Thyroid gland (tissue), 4 donors: ENCODE measurements at regions not wholly inside any gene's neighbourhood (a gene's known extent, or its start where the extent isn't known, plus 50 kb on each side); places are given as distances from the start of the nearest gene placed in this dataset.
"Not testable (repeated sequence)": the region's sequence is repeated elsewhere in the genome, so short reads cannot be mapped to it uniquely, and the experiment has no call there.

Source experiments
- DNase-seq, 2 donors: peaks; one replicate each; pipeline ENCODE4 v3.0.0-alpha.2; 2019
- H3K27ac ChIP-seq, 3 donors: fragments of 200-600 bp; sonication (generic); 1 replicate in 2 of 3; 2 replicates in 1 of 3; pipeline ENCODE4 v1.5.1; 2016 to 2019; ENCODE audit warnings: mild to moderate bottlenecking in 1 of 3, moderate library complexity in 1 of 3
- H3K27me3 ChIP-seq: fragments of 200-600 bp; sonication (generic); one replicate; pipeline ENCODE4 v1.5.1; 2019
- H3K36me3 ChIP-seq, 2 donors: fragments of 200-600 bp; sonication (generic); one replicate each; pipeline ENCODE4 v1.5.1; 2016 to 2019
- H3K4me1 ChIP-seq, 2 donors: fragments of 200-600 bp; sonication (generic); one replicate each; pipeline ENCODE4 v1.5.1; 2017 to 2019
- H3K4me3 ChIP-seq, 3 donors: fragments of 200-600 bp; sonication (generic); replicated peaks in 1 of 3; 1 replicate in 2 of 3; 2 replicates in 1 of 3; pipeline ENCODE4 v1.5.1; 2016; ENCODE audit warnings: mild to moderate bottlenecking in 1 of 3
- H3K9me3 ChIP-seq: fragments of 200-600 bp; sonication (generic); one replicate; pipeline ENCODE4 v1.5.1; 2017
- POLR2A ChIP-seq, 2 donors: fragments of 450-650 bp; IDR thresholded peaks; one replicate each; pipeline ENCODE4 v1.6.1; 2017; ENCODE audit warnings: antibody characterized with exemption in 2 of 2, mild to moderate bottlenecking in 2 of 2, moderate library complexity in 1 of 2
- WGBS, 2 donors: methylation state at CpG; one replicate each; pipeline ENCODE4 v1.1.5; 2017; 5-methylcytosine and 5-hydroxymethylcytosine counted together
- intact Hi-C: fragments of 100-400 bp; cut with DNase I; formaldehyde crosslinking; loops from one replicate; pipeline ENCODE4 v1.15.1; 2023
- TF ChIP-seq, protein P1 (sequence below), 6 experiments: fragments of 200-600 bp in 3 of 6; fragments of 450-650 bp in 3 of 6; sonication (generic) in 3 of 6; IDR thresholded peaks; one replicate each; pipeline ENCODE4 v1.5.1; 2016 to 2019; ENCODE audit warnings: antibody characterized with exemption in 6 of 6, mild to moderate bottlenecking in 2 of 6, inconsistent platforms in 1 of 6, moderate library complexity in 1 of 6

DNA sequence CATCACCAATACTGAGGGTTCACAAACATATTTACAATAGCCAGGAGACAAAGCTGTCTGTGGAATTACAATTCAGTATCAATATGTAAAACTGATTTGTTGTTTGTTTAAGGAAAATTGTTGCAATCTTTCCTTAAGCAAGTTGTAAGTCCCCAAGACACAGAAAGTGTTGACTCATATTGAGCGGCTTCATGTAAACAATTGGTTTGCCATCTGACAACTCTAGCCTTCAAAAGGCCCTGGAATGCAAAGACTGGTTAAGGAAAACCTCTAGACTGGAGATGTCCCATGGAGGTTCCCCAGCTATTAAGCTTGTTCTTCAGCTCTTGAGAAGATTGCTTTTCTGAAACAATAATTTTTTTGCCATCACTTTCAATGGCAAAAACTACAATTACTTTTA, 283.7 kb upstream of the PROK2 start:
- no peak for TF ChIP-seq POLR2A (IDR thresholded peaks at IDR 0.05)
- TF ChIP-seq, protein P1, sequence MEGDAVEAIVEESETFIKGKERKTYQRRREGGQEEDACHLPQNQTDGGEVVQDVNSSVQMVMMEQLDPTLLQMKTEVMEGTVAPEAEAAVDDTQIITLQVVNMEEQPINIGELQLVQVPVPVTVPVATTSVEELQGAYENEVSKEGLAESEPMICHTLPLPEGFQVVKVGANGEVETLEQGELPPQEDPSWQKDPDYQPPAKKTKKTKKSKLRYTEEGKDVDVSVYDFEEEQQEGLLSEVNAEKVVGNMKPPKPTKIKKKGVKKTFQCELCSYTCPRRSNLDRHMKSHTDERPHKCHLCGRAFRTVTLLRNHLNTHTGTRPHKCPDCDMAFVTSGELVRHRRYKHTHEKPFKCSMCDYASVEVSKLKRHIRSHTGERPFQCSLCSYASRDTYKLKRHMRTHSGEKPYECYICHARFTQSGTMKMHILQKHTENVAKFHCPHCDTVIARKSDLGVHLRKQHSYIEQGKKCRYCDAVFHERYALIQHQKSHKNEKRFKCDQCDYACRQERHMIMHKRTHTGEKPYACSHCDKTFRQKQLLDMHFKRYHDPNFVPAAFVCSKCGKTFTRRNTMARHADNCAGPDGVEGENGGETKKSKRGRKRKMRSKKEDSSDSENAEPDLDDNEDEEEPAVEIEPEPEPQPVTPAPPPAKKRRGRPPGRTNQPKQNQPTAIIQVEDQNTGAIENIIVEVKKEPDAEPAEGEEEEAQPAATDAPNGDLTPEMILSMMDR (IDR thresholded peaks at IDR 0.05), result no peak
- no peak for DNase-seq
- Histone ChIP-seq H3K27ac (no peak overlapping the region), H3K9me3 (no peaks in the 10 kb centered on the region), H3K4me1 (no peaks in the 10 kb centered on the region), H3K4me3 (no peak overlapping the region), H3K36me3 (no peaks in the 10 kb centered on the region), H3K27me3 (no peaks in the 10 kb centered on the region)
- intact Hi-C loops, result no loop called here
- 100% methylated on average over 1 of the region's 1 CpG for WGBS, 2 donors

DNA sequence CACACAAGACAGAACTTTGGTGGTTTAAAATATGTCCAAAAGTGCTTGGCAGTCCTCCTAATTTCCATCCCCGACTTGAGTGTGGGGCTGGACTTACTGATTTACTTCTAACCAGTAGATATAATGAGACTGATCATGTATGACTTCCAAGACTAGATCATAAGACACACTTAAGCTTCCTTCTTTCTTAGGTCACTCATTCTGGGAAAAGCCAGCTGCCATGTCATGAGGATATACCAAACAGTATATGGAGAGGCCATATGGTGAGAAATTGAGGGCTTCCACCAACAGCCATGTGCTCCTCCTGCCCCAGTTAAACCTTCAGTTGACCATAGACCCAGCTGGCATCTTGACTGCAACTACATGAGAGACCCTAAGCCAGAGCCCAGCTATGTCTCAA, 282.8 kb upstream of the PROK2 start:
- TF ChIP-seq, protein P1 (IDR thresholded peaks at IDR 0.05), result no peak
- TF ChIP-seq POLR2A (IDR thresholded peaks at IDR 0.05), result no peak
- H3K4me1 ChIP-seq, result no peaks in the 10 kb centered on the region
- intact Hi-C loops, result no loop called here
- 62 to 77% methylated on average over 1 of the region's 1 CpG for WGBS, 2 donors
- H3K9me3 ChIP-seq, result no peaks in the 10 kb centered on the region
- H3K4me3 ChIP-seq, result no peak overlapping the region
- no peaks in the 10 kb centered on the region for H3K27me3 ChIP-seq
- DNase-seq, result no peak
- no peaks in the 10 kb centered on the region for H3K36me3 ChIP-seq
- H3K27ac ChIP-seq, result no peak overlapping the region

DNA sequence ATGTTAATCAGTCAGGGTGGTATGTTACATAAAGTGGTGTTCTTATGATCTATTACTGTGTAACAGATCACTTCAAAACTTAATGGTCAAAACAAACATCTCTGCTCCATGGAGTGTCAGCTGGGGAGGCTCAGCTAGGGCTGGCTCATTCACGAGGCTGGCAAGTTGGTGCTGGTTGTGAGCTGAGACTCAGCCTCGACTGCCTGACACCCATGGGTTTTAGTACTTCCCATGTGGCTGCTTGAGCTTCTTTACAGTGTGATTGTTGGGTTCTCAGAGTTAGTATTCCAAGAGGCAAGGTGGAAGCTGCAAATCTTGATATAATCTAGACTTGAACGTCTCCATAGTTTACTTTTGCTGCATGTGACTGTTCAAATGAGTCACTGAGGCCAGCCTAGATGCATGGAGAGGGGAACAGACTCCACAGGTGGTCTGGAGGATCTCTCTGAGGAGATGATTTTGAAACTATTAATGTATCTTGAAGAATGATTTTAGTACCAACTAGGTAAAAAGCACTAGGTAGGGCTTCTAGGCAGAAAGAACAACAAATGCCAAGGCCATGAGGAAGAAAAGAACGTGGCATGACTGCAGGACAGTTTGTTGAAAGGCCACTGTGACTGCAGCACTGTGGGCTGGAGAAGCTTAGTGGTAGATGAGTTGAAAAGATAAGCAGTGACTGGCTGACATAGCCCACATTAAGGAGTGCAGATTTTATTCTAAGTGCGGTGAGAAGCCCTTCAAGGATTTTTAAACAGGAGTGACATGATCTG, 281.1 kb upstream of the PROK2 start:
- H3K4me3 ChIP-seq, result no peak overlapping the region
- H3K27me3 ChIP-seq, result no peaks in the 10 kb centered on the region
- H3K4me1 ChIP-seq, result no peaks in the 10 kb centered on the region
- H3K36me3 ChIP-seq, result no peaks in the 10 kb centered on the region
- no peak for DNase-seq
- no peak for TF ChIP-seq POLR2A (IDR thresholded peaks at IDR 0.05)
- TF ChIP-seq, protein P1 (IDR thresholded peaks at IDR 0.05), result no peak
- H3K9me3 ChIP-seq, result no peaks in the 10 kb centered on the region
- H3K27ac ChIP-seq, result no peak overlapping the region
- 48 to 62% methylated on average over 4 to 5 of the region's 5 CpGs for WGBS, 2 donors
- intact Hi-C loops, result no loop called here

DNA sequence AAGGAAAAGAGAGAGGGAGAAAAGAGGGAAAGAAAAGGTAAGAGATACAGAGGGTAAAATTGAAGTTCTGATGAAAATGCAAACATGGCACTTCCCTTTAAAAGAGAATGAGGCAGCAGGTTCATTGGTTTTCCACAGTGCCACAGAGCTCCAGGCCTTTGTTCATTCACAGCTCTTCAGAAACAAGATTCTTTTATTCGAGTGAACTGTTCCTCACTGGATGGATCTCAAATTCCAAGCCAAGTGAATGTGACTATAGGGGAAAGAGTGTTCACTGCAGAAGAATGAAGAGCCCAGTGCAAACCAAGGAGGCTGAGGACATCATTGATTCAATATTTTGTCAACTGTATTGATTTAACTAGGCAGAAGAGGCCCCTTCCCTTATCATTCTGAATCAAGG, 280.3 kb upstream of the PROK2 start:
- no peak for DNase-seq
- H3K4me3 ChIP-seq, result no peak overlapping the region
- H3K9me3 ChIP-seq, result no peaks in the 10 kb centered on the region
- intact Hi-C loops, result no loop called here
- H3K4me1 ChIP-seq, result no peaks in the 10 kb centered on the region
- H3K27me3 ChIP-seq, result no peaks in the 10 kb centered on the region
- H3K36me3 ChIP-seq, result no peaks in the 10 kb centered on the region
- WGBS, 2 donors, result 71 to 74% methylated on average over 1 of the region's 1 CpG
- no peak overlapping the region for H3K27ac ChIP-seq
- no peak for TF ChIP-seq POLR2A (IDR thresholded peaks at IDR 0.05)
- TF ChIP-seq, protein P1 (IDR thresholded peaks at IDR 0.05), result no peak

DNA sequence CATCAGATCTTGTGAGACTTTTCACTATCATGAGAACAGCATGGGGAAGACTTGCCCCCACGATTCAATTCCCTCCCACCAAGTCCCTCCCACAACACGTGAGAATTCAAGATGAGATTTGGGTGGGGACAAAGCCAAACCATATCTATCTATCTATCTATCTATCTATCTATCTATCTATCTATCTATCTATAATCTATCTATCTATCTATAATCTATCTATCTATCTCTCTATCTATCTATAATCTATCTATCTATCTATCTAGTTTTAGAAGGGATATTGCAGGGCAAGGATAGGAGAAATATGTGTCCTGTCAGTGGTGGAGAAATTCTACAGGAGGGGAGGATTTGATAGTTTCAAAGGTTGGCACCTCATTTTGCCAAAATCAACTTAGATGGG, 279.8 kb upstream of the PROK2 start:
- H3K27me3 ChIP-seq, intact Hi-C loops, H3K9me3 ChIP-seq, H3K4me1 ChIP-seq, H3K4me3 ChIP-seq, H3K36me3 ChIP-seq, DNase-seq, H3K27ac ChIP-seq: not testable (repeated sequence)
- 41 to 45% methylated on average over 2 of the region's 2 CpGs for WGBS, 2 donors
